ENCODE measurements at regions not wholly inside any gene's neighbourhood (a gene's known extent, or its start where the extent isn't known, plus 50 kb on each side); places are given as distances from the start of the nearest gene placed in this dataset.

DNA sequence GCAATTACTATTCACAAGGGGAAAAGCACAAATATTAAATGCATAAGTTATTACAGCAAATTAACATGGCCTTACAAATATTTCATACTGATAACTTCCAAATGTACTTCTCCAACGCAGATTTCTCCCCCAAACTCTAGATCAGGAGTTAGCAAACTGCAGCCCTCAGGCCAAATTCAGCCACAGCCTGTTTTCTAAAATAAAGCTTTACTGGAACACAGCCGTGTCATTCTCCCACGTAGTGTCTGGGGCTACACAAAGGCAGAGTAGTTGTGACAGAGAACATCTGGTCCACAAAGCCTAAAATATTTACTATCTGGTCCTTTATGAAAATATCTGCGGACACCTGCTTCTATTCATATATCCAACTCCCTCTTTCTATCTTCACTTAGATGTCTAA is 151.8 kb upstream of the AHR start:
- TF ChIP-seq CTCF (conservative IDR thresholded peaks at IDR 0.05 in 1 of 2, IDR thresholded peaks at IDR 0.05 in 1 of 2; ENCODE audit: low read depth in 1 of 2, low read length in 2 of 2): no peak
- no peak for TF ChIP-seq EZH2 (IDR thresholded peaks at IDR 0.05; ENCODE audit: low read length, missing control alignments)

All from fibroblast of lung (primary cell).